ENCODE measurements at regions not wholly inside any gene's neighbourhood (a gene's known extent, or its start where the extent isn't known, plus 50 kb on each side); places are given as distances from the start of the nearest gene placed in this dataset.

- no peak overlapping the region for H3K27ac Mint-ChIP-seq (ENCODE audit: unreplicated experiment)
- no peaks in the 10 kb centered on the region for H3K9me3 Mint-ChIP-seq (ENCODE audit: unreplicated experiment)
- H3K4me3 Mint-ChIP-seq (ENCODE audit: unreplicated experiment) = no peak overlapping the region
- no peaks in the 10 kb centered on the region for H3K36me3 Mint-ChIP-seq (ENCODE audit: unreplicated experiment)
- DNase-seq (ENCODE audit: extremely low spot score, unreplicated experiment) = peak; percentile 56
- TF ChIP-seq CTCF (IDR thresholded peaks at IDR 0.05) = no peak
- no peaks in the 10 kb centered on the region for H3K27me3 Mint-ChIP-seq (ENCODE audit: unreplicated experiment)
- peaks cover 43% of the 10 kb centered on the region for H3K4me1 Mint-ChIP-seq (ENCODE audit: unreplicated experiment)
These were observed 153.2 kb downstream of the MACROH2A1 start for GRCh38 chr5:135245521-135246499.

DNA sequence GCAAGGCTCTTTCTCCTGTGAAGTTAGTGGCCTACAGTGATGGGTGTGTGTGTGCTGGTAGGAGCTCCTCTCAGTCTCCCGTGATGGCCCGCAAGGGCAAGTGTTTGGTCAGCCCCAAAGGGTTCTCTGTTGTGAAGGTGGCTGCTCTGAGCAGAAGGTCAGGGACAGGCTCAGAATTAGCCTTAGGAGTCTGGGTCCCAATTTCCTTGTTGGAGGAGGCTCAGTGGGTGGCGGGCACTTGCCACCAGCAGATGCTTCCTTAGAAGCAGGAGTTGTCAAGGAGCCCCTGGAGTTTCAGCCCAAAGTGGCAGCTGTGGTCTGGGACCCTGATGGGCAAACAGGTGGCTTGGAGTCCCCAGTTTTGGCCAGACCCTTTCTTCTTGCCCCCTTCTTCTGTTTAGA is 154.4 kb downstream of the MACROH2A1 start:
- Mint-ChIP-seq H3K9me3 (ENCODE audit: unreplicated experiment) (no peaks in the 10 kb centered on the region), H3K36me3 (ENCODE audit: unreplicated experiment) (no peaks in the 10 kb centered on the region), H3K4me1 (ENCODE audit: unreplicated experiment) (peaks cover 48% of the 10 kb centered on the region), H3K27ac (ENCODE audit: unreplicated experiment) (no peak overlapping the region), H3K4me3 (ENCODE audit: unreplicated experiment) (no peak overlapping the region), H3K27me3 (ENCODE audit: unreplicated experiment) (no peaks in the 10 kb centered on the region)
- peak; percentile 70 for DNase-seq (ENCODE audit: extremely low spot score, unreplicated experiment)
- TF ChIP-seq CTCF (IDR thresholded peaks at IDR 0.05) = no peak

DNA sequence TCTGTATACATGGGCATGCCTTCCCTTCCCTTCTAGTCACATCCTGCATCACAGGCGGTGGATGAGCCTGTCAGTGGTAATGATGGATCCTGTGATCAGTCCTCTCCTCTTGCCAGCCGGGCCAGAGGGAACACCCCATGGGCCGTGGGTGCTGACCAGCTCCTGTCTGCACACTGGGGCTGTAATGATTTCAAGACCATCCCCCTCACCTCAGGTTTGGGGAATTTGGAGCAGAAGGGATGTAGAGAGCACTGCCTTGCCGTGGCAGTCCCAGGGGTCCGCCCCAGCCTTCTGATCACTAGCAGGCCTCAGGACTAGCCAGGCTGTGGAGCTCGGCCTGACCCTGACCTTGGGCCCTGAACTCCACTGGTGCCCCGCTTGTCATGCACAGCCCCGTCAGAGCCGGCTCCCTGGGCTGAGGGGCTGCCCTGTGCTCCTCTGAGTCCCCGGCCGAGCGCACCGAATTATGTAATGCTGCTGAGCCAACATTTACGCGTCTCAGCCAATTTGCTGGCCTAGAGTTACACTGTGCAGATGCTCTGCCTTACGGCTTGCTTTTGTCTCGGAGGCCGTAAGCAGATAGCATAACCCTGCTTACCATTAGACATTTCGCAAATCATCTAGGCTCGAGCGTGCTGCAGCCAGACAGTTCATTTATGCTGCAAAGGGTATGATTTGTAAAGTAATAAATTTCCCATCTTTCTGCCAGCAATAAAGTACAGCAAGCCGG is 155.3 kb downstream of the MACROH2A1 start:
- TF ChIP-seq CTCF (IDR thresholded peaks at IDR 0.05) = no peak
- Mint-ChIP-seq H3K36me3 (ENCODE audit: unreplicated experiment) (no peaks in the 10 kb centered on the region), H3K9me3 (ENCODE audit: unreplicated experiment) (no peaks in the 10 kb centered on the region), H3K27ac (ENCODE audit: unreplicated experiment) (no peak overlapping the region), H3K4me1 (ENCODE audit: unreplicated experiment) (peaks cover 52% of the 10 kb centered on the region), H3K27me3 (ENCODE audit: unreplicated experiment) (no peaks in the 10 kb centered on the region), H3K4me3 (ENCODE audit: unreplicated experiment) (no peak overlapping the region)
- DNase-seq (ENCODE audit: extremely low spot score, unreplicated experiment) = peak; percentile 75

DNA sequence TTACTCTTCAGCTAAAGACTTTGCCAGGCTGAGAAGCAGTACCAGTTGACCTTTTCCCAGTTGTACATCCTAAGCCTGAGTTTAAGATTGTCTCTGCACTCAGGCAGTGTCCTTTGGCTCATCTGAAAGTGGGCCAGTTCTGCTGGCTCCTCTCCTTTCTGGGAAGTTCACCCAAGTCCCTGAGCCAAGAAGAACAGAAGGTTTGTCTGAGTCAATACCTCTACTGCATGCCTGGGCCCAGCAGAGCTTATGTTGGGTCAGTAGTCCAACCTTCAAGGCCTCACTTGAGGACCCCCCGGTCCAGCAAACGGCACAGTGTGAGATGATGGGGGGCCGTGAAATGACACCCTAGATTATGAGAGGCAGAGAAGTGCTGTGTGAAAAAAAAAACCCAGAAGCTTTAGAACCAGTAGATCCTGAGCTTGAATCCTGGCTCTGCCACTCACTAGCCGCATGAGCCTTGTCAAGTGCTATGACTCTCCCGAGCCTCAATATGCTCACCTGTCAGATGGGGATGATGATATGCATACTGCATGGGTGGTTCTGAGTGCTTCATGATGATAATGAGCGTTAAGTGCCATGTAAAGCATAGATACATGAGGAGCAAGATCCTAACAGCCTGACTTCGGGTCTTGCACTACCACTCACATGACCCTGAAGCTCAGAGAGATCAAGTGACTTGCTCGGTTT is 156.0 kb downstream of the MACROH2A1 start:
- H3K9me3 Mint-ChIP-seq (ENCODE audit: unreplicated experiment) = no peaks in the 10 kb centered on the region
- H3K4me1 Mint-ChIP-seq (ENCODE audit: unreplicated experiment) = peaks cover 52% of the 10 kb centered on the region
- no peak overlapping the region for H3K4me3 Mint-ChIP-seq (ENCODE audit: unreplicated experiment)
- no peak for TF ChIP-seq CTCF (IDR thresholded peaks at IDR 0.05)
- no peaks in the 10 kb centered on the region for H3K36me3 Mint-ChIP-seq (ENCODE audit: unreplicated experiment)
- no peaks in the 10 kb centered on the region for H3K27me3 Mint-ChIP-seq (ENCODE audit: unreplicated experiment)
- peak overlapping the region; percentile 44 for H3K27ac Mint-ChIP-seq (ENCODE audit: unreplicated experiment)
- DNase-seq (ENCODE audit: extremely low spot score, unreplicated experiment) = peak; percentile 13

Data from osteocyte (in vitro differentiated cells).